T-helper 17 cell (primary cell): ENCODE measurements at regions not wholly inside any gene's neighbourhood (a gene's known extent, or its start where the extent isn't known, plus 50 kb on each side); places are given as distances from the start of the nearest gene placed in this dataset.
"Not testable (repeated sequence)": the region's sequence is repeated elsewhere in the genome, so short reads cannot be mapped to it uniquely, and the experiment has no call there.

Source experiments
- ATAC-seq: fragments of 150-1000 bp; cut with Tn5 transposase; 2 replicates; pipeline ENCODE4 v1.10.0; 2021; ENCODE audit warnings: mild to moderate bottlenecking, moderate library complexity
- DNase-seq, 3 donors: peaks; one replicate each; pipeline versions ENCODE4 v3.0.0 to v3.0.0-alpha.2; 2020 to 2021
- H3K9me3 ChIP-seq: one replicate; pipeline ENCODE4 v1.7.0; 2013; ENCODE audit warnings: low read length, mild to moderate bottlenecking; ENCODE audit not compliant: control insufficient read depth, poor library complexity, severe bottlenecking
- H3K27ac Mint-ChIP-seq: one replicate; pipeline ENCODE4 v1.8.0; 2022; ENCODE audit warnings: mild to moderate bottlenecking, moderate library complexity, mixed read lengths
- H3K27me3 Mint-ChIP-seq: one replicate; pipeline ENCODE4 v1.8.0; 2022; ENCODE audit warnings: mixed read lengths
- H3K36me3 Mint-ChIP-seq: one replicate; pipeline ENCODE4 v1.8.0; 2022; ENCODE audit warnings: low read depth, mixed read lengths
- H3K4me1 Mint-ChIP-seq: one replicate; pipeline ENCODE4 v1.8.0; 2022; ENCODE audit warnings: mild to moderate bottlenecking, mixed read lengths
- H3K4me3 Mint-ChIP-seq: one replicate; pipeline ENCODE4 v1.8.0; 2022; ENCODE audit warnings: mild to moderate bottlenecking, moderate library complexity, mixed read lengths

DNA sequence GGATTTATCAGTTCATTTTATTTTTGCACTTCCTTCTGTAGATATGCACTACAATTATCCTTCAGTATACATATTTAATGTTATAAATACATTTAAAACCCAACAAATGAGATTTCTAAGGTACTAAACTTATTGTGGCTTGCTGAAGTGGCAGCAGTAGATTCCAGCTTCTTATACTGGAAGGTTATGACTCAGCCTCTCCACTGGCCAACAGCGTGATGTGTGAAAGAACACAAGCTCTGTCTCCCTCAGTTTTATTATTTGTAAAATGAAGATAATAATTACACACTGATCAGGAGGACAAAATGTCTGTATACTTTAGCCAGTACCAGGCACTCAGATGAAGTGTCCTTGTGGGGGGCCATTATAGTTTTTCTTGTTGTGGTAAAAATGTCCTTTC lies 1147.1 kb downstream of the CNTNAP5 start:
- H3K9me3 ChIP-seq: no peaks in the 10 kb centered on the region
- H3K4me1 Mint-ChIP-seq: no peaks in the 10 kb centered on the region
- no peak for ATAC-seq
- no peaks in the 10 kb centered on the region for H3K27me3 Mint-ChIP-seq
- no peak for DNase-seq
- no peak overlapping the region for H3K4me3 Mint-ChIP-seq
- no peak overlapping the region for H3K27ac Mint-ChIP-seq
- no peaks in the 10 kb centered on the region for H3K36me3 Mint-ChIP-seq

GRCh38 chr2:125175415-125175814 lies 1150.3 kb downstream of the CNTNAP5 start:
- no peak for DNase-seq
- H3K4me3 Mint-ChIP-seq: no peak overlapping the region
- ATAC-seq: no peak
- H3K27me3 Mint-ChIP-seq: no peaks in the 10 kb centered on the region
- H3K4me1 Mint-ChIP-seq: no peaks in the 10 kb centered on the region
- H3K36me3 Mint-ChIP-seq: no peaks in the 10 kb centered on the region
- H3K27ac Mint-ChIP-seq: no peak overlapping the region
- no peaks in the 10 kb centered on the region for H3K9me3 ChIP-seq

DNA sequence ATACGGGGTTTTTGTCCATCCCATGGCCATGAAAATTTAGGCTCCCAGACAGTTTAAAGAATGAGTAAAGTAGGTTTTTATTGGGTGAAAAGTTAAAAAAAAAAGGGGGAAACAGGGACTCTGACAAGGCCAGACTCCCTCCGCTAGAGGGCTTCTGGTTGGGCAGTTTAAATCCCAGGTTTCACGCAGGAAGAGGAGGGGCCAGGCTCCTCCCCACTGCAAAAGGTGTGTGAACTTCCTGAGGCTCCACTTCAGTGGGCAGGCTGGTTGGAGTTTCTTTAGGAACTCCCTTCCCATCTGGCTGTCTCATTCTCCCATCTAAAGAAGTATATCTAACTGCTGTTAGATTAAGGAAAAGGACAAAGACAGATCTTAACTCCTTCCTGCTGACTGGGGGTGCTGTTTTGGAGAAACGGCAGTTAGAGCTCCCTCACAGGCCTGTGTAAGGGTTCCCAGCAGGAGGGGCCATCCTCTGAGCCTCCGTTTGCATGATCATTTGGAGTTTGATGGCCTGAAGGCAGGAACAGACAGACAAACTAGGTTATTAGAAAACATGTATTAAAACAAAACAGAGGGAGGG lies 1160.7 kb downstream of the CNTNAP5 start:
- no peaks in the 10 kb centered on the region for H3K36me3 Mint-ChIP-seq
- H3K4me3 Mint-ChIP-seq: no peak overlapping the region
- H3K27ac Mint-ChIP-seq: no peak overlapping the region
- H3K4me1 Mint-ChIP-seq: no peaks in the 10 kb centered on the region
- H3K9me3 ChIP-seq: no peaks in the 10 kb centered on the region
- no peaks in the 10 kb centered on the region for H3K27me3 Mint-ChIP-seq
- no peak for DNase-seq
- no peak for ATAC-seq

DNA sequence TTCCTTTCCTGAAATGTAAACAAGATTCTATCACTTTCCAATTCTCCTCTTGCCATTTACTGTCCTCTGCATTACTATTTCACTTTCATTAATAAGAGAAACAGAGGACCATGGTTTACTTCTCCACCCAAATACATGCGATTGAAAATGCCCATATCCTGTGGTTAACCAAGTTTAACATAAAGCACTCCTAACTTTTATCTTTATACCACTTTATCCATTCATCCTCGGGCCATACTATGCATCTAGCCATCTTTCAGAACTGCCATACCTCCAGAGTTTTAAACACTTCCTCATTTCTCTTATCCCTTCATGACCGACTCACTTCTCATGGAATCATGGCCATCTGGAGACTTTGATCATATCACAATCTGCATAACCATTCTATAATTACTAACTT lies 1182.3 kb downstream of the CNTNAP5 start:
- no peaks in the 10 kb centered on the region for H3K9me3 ChIP-seq
- DNase-seq (no peak), ATAC-seq (no peak)
- Mint-ChIP-seq H3K36me3 (no peaks in the 10 kb centered on the region), H3K4me3 (no peak overlapping the region), H3K4me1 (no peaks in the 10 kb centered on the region), H3K27me3 (no peaks in the 10 kb centered on the region), H3K27ac (no peak overlapping the region)

DNA sequence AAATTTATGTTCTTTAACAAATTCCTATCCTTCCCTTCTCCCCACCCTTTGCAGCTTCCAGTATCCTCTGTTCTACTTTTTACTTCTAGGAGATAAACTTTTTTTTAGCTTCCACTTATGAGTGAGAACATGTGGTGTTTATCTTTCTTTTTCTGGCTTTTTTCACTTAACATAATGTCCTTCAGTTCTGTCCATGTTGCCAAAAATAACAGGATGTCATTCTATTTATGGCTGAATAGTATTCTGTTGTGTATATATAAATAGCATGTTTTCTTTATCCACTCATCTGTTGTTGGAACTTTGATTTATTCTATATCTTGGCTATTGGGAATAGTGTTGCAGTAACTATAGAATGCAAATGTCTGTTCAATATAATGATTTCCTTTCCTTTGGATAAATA lies 1191.2 kb downstream of the CNTNAP5 start:
- no peak for ATAC-seq
- Mint-ChIP-seq H3K4me3 (no peak overlapping the region), H3K4me1 (no peaks in the 10 kb centered on the region), H3K27ac (no peak overlapping the region), H3K27me3 (no peaks in the 10 kb centered on the region), H3K36me3 (no peaks in the 10 kb centered on the region)
- DNase-seq: no peak
- H3K9me3 ChIP-seq: no peaks in the 10 kb centered on the region

DNA sequence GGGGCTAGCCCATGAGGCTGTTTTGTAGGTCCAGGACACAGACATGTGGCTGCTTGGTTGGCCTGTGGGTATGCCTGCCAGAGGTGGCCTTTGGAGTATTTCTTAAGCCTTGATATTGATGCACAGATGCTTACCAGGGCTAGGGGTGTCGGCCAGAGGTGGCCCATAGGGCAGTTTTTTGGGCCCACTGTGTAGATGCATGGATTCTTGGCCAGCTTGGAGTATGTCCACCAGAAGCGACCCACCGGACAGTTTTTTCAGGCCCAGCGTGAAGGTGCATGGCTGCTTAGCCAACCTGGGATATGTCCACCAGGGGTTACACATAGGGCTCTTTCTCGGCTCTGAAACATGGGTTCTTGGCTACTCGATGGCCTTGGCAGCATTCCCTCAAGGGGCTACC lies 1199.1 kb downstream of the CNTNAP5 start:
- DNase-seq: no peak
- no peak overlapping the region for H3K27ac Mint-ChIP-seq

GRCh38 chr2:125224830-125225229 lies 1199.7 kb downstream of the CNTNAP5 start:
- no peak overlapping the region for H3K27ac Mint-ChIP-seq
- H3K36me3 Mint-ChIP-seq: no peaks in the 10 kb centered on the region
- DNase-seq (no peak), ATAC-seq (no peak)
- H3K27me3 Mint-ChIP-seq: no peaks in the 10 kb centered on the region
- H3K4me3 Mint-ChIP-seq: no peak overlapping the region
- H3K9me3 ChIP-seq: peaks cover 4% of the 10 kb centered on the region
- no peaks in the 10 kb centered on the region for H3K4me1 Mint-ChIP-seq

More for the DNA sequence above, 1199.1 kb downstream of the CNTNAP5 start:
- Mint-ChIP-seq H3K36me3 (no peaks in the 10 kb centered on the region), H3K4me1 (no peaks in the 10 kb centered on the region), H3K27me3 (no peaks in the 10 kb centered on the region), H3K4me3 (no peak overlapping the region)
- H3K9me3 ChIP-seq: peaks cover 4% of the 10 kb centered on the region
- ATAC-seq: no peak

DNA sequence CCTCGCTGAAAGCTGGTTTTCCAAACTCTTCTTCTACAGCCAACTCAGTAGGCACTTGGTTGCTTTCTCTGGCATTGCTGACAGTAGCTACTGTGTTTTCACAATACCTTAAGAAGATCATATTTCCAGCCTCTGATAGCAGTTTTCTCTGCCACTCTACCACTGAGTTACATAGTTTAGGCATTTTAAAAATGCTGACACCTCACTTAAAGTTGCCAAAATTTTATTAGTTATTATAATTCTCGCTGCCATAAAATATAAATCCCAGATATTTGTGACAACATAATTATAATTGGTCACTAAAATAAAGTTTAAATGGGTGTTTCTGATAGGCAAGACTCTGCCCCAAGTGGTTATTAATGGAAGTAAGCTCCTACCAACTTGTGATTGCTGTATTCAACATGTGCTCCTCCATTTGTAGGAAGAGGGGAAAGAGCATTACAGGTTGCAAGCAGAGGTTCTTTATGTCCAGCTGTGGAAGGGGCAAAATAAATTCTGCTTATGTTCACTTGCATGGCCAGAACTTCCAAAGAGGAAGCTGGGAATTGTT lies 1202.8 kb downstream of the CNTNAP5 start:
- no peaks in the 10 kb centered on the region for H3K27me3 Mint-ChIP-seq
- DNase-seq (no peak), ATAC-seq (no peak)
- no peak overlapping the region for H3K4me3 Mint-ChIP-seq
- peaks cover 4% of the 10 kb centered on the region for H3K9me3 ChIP-seq
- H3K4me1 Mint-ChIP-seq: no peaks in the 10 kb centered on the region
- no peaks in the 10 kb centered on the region for H3K36me3 Mint-ChIP-seq
- H3K27ac Mint-ChIP-seq: no peak overlapping the region

- no peaks in the 10 kb centered on the region for H3K36me3 Mint-ChIP-seq
- H3K4me1 Mint-ChIP-seq: no peaks in the 10 kb centered on the region
- H3K4me3 Mint-ChIP-seq: no peak overlapping the region
- no peaks in the 10 kb centered on the region for H3K27me3 Mint-ChIP-seq
- no peak for ATAC-seq
- no peaks in the 10 kb centered on the region for H3K9me3 ChIP-seq
- DNase-seq: no peak
- H3K27ac Mint-ChIP-seq: no peak overlapping the region
Measured at GRCh38 chr2:125240870-125241269, 1215.8 kb downstream of the CNTNAP5 start.

- ATAC-seq: no peak
- H3K9me3 ChIP-seq: no peaks in the 10 kb centered on the region
- Mint-ChIP-seq H3K27ac (no peak overlapping the region), H3K36me3 (no peaks in the 10 kb centered on the region), H3K4me3 (no peak overlapping the region), H3K4me1 (no peaks in the 10 kb centered on the region), H3K27me3 (no peaks in the 10 kb centered on the region)
- DNase-seq: no peak
Measured at GRCh38 chr2:125243074-125243473, 1218.0 kb downstream of the CNTNAP5 start.

- no peak for ATAC-seq
- H3K4me3 Mint-ChIP-seq: no peak overlapping the region
- H3K27ac Mint-ChIP-seq: no peak overlapping the region
- no peak for DNase-seq
- H3K36me3 Mint-ChIP-seq: no peaks in the 10 kb centered on the region
- no peaks in the 10 kb centered on the region for H3K27me3 Mint-ChIP-seq
- no peaks in the 10 kb centered on the region for H3K9me3 ChIP-seq
- no peaks in the 10 kb centered on the region for H3K4me1 Mint-ChIP-seq
Measured at GRCh38 chr2:125254010-125254409, 1228.9 kb downstream of the CNTNAP5 start.

DNA sequence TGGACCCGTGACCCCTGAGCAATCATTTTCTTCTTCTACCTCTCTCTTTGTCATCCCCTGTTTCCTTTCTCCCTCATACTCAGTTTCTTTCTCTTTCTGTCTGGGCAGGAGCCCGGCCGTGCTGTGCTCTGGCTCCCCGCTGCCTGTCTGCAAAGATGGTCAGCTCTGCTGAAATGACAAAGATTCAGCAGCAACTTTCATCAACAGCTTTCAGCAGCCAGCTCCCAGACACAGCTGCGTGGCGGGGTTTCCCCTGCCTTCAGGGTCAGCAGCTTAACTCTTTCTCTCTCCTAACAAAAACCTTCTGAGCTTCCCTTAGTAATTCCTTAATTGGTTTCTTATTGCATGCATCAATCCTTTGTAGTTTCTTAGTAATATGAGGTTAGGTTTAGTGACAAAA lies 1234.4 kb downstream of the CNTNAP5 start:
- DNase-seq: no peak
- H3K9me3 ChIP-seq: peaks cover 2% of the 10 kb centered on the region
- H3K4me3 Mint-ChIP-seq: no peak overlapping the region
- H3K27ac Mint-ChIP-seq: no peak overlapping the region
- H3K4me1 Mint-ChIP-seq: no peaks in the 10 kb centered on the region
- no peaks in the 10 kb centered on the region for H3K36me3 Mint-ChIP-seq
- ATAC-seq: no peak
- H3K27me3 Mint-ChIP-seq: no peaks in the 10 kb centered on the region

- not testable (repeated sequence) for H3K4me1 Mint-ChIP-seq, H3K4me3 Mint-ChIP-seq, ATAC-seq, H3K9me3 ChIP-seq, H3K27ac Mint-ChIP-seq, DNase-seq, H3K36me3 Mint-ChIP-seq, H3K27me3 Mint-ChIP-seq
Measured at GRCh38 chr2:125260366-125260930, 1235.4 kb downstream of the CNTNAP5 start.

DNA sequence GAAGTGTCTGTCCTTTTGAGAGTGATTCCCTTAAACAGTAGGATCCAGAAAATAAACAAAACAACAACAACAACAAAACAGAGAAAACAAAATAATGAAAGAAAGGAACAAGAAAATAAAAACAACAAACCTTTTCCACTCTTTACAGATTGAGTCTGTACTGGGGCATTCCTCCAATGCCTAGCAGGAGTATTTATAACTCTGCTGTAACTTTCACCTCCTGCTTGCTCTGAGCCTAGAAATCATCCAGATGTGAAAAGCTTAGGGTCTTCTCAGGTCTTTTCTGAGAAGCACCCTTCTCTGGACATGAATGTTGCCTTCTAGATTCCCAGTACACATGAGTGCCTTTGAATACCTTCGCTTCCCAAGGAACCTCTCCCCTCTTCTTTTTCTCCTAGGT lies 1239.4 kb downstream of the CNTNAP5 start:
- Mint-ChIP-seq H3K4me1 (no peaks in the 10 kb centered on the region), H3K36me3 (no peaks in the 10 kb centered on the region), H3K27ac (no peak overlapping the region), H3K4me3 (no peak overlapping the region), H3K27me3 (no peaks in the 10 kb centered on the region)
- ATAC-seq (no peak), DNase-seq (no peak)
- peaks cover 2% of the 10 kb centered on the region for H3K9me3 ChIP-seq
